ENCODE measurements at regions not wholly inside any gene's neighbourhood (a gene's known extent, or its start where the extent isn't known, plus 50 kb on each side); places are given as distances from the start of the nearest gene placed in this dataset.

DNA sequence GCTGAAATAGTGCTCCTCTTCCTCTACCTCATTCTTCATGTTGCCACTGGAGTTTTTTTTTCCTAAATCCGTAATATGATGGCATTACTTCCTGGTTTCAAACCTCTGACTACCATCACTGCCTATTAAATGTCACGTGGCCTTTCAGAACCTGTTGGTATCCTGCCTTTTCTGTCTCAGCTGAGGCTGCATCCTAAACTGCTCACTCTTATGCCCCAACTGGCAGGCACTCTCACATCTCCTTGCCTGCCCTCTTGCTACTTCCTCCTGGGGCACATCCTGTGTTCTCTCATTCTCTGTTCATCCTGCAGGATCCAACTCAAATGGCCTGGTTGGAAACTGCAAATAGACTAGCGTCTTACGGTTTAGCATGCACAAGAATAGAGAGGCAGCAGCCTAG, 468.1 kb upstream of the FANCL start:
- Histone ChIP-seq H3K36me3 (no peaks in the 10 kb centered on the region), H3K27ac (no peak overlapping the region), H3K4me3 (no peak overlapping the region), H3K9me3 (no peaks in the 10 kb centered on the region), H3K4me1 (ENCODE audit: control insufficient read depth in 1 of 2, low read depth in 2 of 2) (no peaks in the 10 kb centered on the region), H3K27me3 (replicated peaks; ENCODE audit: insufficient read depth) (no peaks in the 10 kb centered on the region)
- no peak for ATAC-seq (ENCODE audit: insufficient number of reproducible peaks, low FRiP score, low read depth)
- TF ChIP-seq, protein P1, sequence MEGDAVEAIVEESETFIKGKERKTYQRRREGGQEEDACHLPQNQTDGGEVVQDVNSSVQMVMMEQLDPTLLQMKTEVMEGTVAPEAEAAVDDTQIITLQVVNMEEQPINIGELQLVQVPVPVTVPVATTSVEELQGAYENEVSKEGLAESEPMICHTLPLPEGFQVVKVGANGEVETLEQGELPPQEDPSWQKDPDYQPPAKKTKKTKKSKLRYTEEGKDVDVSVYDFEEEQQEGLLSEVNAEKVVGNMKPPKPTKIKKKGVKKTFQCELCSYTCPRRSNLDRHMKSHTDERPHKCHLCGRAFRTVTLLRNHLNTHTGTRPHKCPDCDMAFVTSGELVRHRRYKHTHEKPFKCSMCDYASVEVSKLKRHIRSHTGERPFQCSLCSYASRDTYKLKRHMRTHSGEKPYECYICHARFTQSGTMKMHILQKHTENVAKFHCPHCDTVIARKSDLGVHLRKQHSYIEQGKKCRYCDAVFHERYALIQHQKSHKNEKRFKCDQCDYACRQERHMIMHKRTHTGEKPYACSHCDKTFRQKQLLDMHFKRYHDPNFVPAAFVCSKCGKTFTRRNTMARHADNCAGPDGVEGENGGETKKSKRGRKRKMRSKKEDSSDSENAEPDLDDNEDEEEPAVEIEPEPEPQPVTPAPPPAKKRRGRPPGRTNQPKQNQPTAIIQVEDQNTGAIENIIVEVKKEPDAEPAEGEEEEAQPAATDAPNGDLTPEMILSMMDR (IDR thresholded peaks at IDR 0.05): no peak
- no peak for DNase-seq (ENCODE audit: low spot score)

DNA sequence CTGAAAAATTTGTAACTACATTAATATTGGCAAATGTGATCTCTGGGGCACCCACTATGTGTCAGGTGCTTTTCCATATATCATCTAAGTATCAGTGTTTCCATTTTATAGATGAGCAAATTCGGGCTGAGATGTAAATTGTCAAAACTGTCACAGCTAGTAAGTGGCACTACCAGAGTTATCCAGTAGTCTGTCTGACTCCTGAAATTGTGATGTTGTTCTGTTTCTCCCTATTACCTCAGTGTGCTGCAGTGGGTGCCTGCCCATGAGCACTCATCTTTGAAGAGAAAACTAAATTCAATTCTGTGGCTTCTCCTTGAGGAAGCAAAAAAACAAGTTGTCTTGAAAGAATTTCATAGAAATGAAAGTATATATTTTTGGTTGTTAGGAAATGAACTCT, 467.4 kb upstream of the FANCL start:
- no peak overlapping the region for H3K4me3 ChIP-seq
- H3K9me3 ChIP-seq: no peaks in the 10 kb centered on the region
- ATAC-seq (ENCODE audit: insufficient number of reproducible peaks, low FRiP score, low read depth) (no peak), DNase-seq (ENCODE audit: low spot score) (no peak)
- H3K27ac ChIP-seq: no peak overlapping the region
- no peaks in the 10 kb centered on the region for H3K27me3 ChIP-seq (replicated peaks; ENCODE audit: insufficient read depth)
- TF ChIP-seq, protein P1 (IDR thresholded peaks at IDR 0.05): no peak
- H3K4me1 ChIP-seq (ENCODE audit: control insufficient read depth in 1 of 2, low read depth in 2 of 2): no peaks in the 10 kb centered on the region
- no peaks in the 10 kb centered on the region for H3K36me3 ChIP-seq

DNA sequence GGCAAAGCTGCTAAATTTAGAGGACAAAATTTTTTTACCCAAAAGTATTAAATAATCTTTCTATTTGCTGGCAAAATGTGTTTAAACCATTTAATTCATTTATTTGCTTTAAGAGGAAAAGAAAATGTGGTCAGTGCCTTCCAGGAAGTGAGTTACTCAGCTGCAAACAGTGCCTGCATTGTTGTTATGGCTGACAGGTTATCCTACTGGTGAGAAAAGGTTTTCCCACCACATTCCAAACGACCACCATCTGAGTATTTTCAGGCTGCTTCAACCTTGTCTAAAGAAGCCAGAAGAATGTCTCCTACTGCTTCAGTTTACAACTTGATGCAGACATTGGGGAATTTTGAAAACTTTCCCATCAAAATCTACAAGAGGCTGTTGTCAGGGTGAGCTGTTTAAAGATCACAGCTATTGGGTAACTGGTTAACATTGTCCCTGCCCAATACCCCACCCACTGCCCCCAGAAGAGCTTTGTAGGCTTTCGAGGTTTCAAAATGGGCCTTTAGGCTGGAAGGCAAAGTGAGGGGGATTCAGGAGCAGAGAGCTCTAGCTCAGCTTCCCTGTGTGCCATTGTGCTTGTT, 461.3 kb upstream of the FANCL start:
- Histone ChIP-seq H3K4me3 (no peak overlapping the region), H3K9me3 (no peaks in the 10 kb centered on the region), H3K27me3 (replicated peaks; ENCODE audit: insufficient read depth) (no peaks in the 10 kb centered on the region), H3K27ac (no peak overlapping the region), H3K4me1 (ENCODE audit: control insufficient read depth in 1 of 2, low read depth in 2 of 2) (no peaks in the 10 kb centered on the region), H3K36me3 (no peaks in the 10 kb centered on the region)
- ATAC-seq (ENCODE audit: insufficient number of reproducible peaks, low FRiP score, low read depth): no peak
- DNase-seq (ENCODE audit: low spot score): no peak
- TF ChIP-seq, protein P1 (IDR thresholded peaks at IDR 0.05): no peak

DNA sequence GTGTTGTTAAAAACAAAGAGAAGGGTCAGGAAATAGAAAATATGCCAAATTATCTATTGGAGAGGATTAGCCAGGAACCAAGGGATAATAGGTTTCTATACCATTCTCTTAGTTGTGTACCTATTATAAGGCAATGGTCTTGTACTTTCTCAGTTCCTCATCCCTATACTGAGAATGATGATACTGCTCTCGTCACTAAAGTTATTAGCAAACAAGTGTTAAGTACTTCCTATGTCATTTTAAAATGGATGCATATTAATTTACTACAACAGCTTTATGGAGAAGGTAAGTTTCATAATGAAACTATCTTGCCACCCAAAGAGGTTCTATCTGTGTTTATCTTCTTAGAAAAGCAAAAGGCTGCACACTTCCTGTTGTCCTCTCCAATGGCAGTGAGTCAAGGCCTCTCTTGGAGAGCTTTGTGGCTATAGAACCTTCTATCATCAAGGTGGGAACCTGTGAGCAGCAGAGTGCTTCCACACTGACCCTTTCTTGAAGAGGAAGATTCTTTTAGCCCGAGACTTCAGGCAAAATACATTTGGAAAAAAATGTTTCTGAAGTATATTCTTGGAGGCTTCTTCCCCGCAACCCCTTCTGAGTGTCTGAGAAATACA, 460.7 kb upstream of the FANCL start:
- Histone ChIP-seq H3K9me3 (no peaks in the 10 kb centered on the region), H3K27ac (no peak overlapping the region), H3K27me3 (replicated peaks; ENCODE audit: insufficient read depth) (no peaks in the 10 kb centered on the region), H3K36me3 (no peaks in the 10 kb centered on the region), H3K4me3 (no peak overlapping the region), H3K4me1 (ENCODE audit: control insufficient read depth in 1 of 2, low read depth in 2 of 2) (no peaks in the 10 kb centered on the region)
- TF ChIP-seq, protein P1 (IDR thresholded peaks at IDR 0.05): no peak
- DNase-seq (ENCODE audit: low spot score) (no peak), ATAC-seq (ENCODE audit: insufficient number of reproducible peaks, low FRiP score, low read depth) (no peak)

DNA sequence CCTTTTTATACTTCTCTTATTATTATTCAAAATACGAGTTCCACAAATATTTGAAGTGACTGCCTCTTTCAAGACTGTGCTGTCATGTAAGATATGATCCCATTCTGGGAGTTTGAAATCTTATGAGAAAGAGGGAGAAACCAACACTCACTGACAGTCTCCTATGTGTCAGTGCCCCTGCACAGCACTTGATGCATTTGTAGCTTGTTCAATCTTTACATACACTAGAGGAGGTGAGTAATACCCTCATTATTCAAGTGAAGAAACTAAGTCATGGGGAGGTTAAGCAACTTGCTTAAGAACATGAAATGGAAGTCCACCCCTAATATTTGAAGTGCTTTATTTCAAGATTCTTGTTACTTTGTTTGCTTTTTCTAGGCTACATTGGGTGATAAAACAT, 459.5 kb upstream of the FANCL start:
- no peaks in the 10 kb centered on the region for H3K36me3 ChIP-seq
- H3K27ac ChIP-seq: no peak overlapping the region
- no peaks in the 10 kb centered on the region for H3K27me3 ChIP-seq (replicated peaks; ENCODE audit: insufficient read depth)
- H3K4me3 ChIP-seq: no peak overlapping the region
- TF ChIP-seq, protein P1 (IDR thresholded peaks at IDR 0.05): no peak
- no peaks in the 10 kb centered on the region for H3K4me1 ChIP-seq (ENCODE audit: control insufficient read depth in 1 of 2, low read depth in 2 of 2)
- DNase-seq (ENCODE audit: low spot score): no peak
- no peaks in the 10 kb centered on the region for H3K9me3 ChIP-seq
- ATAC-seq (ENCODE audit: insufficient number of reproducible peaks, low FRiP score, low read depth): no peak
